ENCODE measurements at regions not wholly inside any gene's neighbourhood (a gene's known extent, or its start where the extent isn't known, plus 50 kb on each side); places are given as distances from the start of the nearest gene placed in this dataset.

DNA sequence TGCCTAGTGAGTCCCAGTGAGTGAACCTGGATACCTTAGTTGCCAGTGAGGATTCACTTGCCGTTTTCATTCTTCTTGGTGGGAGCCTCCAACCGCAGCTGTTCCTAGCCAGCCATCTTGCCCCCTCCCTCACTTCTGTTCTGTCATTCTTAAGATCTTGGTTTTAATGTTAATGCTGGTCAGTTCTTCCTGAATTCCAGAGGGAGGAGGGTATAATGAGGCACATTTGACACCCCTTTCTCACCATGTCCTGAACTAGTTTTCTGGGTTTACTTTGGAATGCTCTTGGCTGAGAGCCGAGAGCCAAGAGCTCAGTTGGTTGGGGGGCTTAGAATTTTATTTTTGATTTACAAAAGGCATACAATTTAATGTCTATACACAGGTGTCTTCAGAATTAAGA, 78.5 kb upstream of the ADCY1 start:
- TF ChIP-seq, protein P1, sequence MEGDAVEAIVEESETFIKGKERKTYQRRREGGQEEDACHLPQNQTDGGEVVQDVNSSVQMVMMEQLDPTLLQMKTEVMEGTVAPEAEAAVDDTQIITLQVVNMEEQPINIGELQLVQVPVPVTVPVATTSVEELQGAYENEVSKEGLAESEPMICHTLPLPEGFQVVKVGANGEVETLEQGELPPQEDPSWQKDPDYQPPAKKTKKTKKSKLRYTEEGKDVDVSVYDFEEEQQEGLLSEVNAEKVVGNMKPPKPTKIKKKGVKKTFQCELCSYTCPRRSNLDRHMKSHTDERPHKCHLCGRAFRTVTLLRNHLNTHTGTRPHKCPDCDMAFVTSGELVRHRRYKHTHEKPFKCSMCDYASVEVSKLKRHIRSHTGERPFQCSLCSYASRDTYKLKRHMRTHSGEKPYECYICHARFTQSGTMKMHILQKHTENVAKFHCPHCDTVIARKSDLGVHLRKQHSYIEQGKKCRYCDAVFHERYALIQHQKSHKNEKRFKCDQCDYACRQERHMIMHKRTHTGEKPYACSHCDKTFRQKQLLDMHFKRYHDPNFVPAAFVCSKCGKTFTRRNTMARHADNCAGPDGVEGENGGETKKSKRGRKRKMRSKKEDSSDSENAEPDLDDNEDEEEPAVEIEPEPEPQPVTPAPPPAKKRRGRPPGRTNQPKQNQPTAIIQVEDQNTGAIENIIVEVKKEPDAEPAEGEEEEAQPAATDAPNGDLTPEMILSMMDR (IDR thresholded peaks at IDR 0.05): no peak
- TF ChIP-seq POLR2A (IDR thresholded peaks at IDR 0.05): no peak

Measured in uterus (tissue), 2 donors.